ENCODE measurements at regions not wholly inside any gene's neighbourhood (a gene's known extent, or its start where the extent isn't known, plus 50 kb on each side); places are given as distances from the start of the nearest gene placed in this dataset.

- Histone ChIP-seq H3K79me2 (ENCODE audit: insufficient read depth, low read length) (no peaks in the 10 kb centered on the region), H3K36me3 (replicated peaks in 1 of 2; ENCODE audit: control insufficient read depth in 1 of 2, insufficient read depth in 2 of 2, low read length in 2 of 2) (no peaks in the 10 kb centered on the region), H3K4me3 (replicated peaks in 1 of 3; ENCODE audit: low read depth in 2 of 3, low read length in 3 of 3) (no peak overlapping the region), H3K9ac (ENCODE audit: insufficient read depth, low read length, poor library complexity, severe bottlenecking) (no peak overlapping the region), H3K4me1 (ENCODE audit: control insufficient read depth in 1 of 2, insufficient read depth in 2 of 2, low read length in 2 of 2) (peaks cover 13 to 14% of the 10 kb centered on the region in 2 donors), H3K27ac (ENCODE audit: low read depth in 1 of 2, low read length in 2 of 2) (no peak overlapping the region), H3K9me3 (replicated peaks in 1 of 2; ENCODE audit: control insufficient read depth in 1 of 2, insufficient read depth in 1 of 2, low read length in 2 of 2) (no peaks in the 10 kb centered on the region), H3K4me2 (replicated peaks; ENCODE audit: extremely low read depth, low read length, poor library complexity, severe bottlenecking) (no peak overlapping the region), H2AFZ (ENCODE audit: insufficient read depth, low read depth, low read length, poor library complexity, severe bottlenecking) (no peak overlapping the region), H4K20me1 (ENCODE audit: insufficient read depth, low read length) (no peaks in the 10 kb centered on the region), H3K27me3 (ENCODE audit: control insufficient read depth in 2 of 2, insufficient read depth in 2 of 2, low read length in 2 of 2) (no peaks in the 10 kb centered on the region)
- no peak overlapping the region for H3K27ac Mint-ChIP-seq
- H3K4me1 Mint-ChIP-seq, result peaks cover 27% of the 10 kb centered on the region
- peaks cover 0 to 9% (median 2%) of the 10 kb centered on the region in 3 donors for H3K27me3 Mint-ChIP-seq (ENCODE audit: low read depth in 3 of 3)
- DNase-seq, result no peak
- 100% methylated on average over 1 of the region's 2 CpGs for WGBS (ENCODE audit: insufficient coverage)
- no peak overlapping the region for H3K4me3 Mint-ChIP-seq
- no peak for TF ChIP-seq CTCF (IDR thresholded peaks at IDR 0.05)
- no peaks in the 10 kb centered on the region for H3K9me3 Mint-ChIP-seq
- intact Hi-C loops (cut with micrococcal nuclease), result no loop called here
- no peaks in the 10 kb centered on the region for H3K36me3 Mint-ChIP-seq
Measured at GRCh38 chr2:7348761-7349160, 431.5 kb downstream of the RNF144A start.

GRCh38 chr2:7352191-7352590 lies 435.0 kb downstream of the RNF144A start:
- H3K9me3 ChIP-seq (replicated peaks in 1 of 2; ENCODE audit: control insufficient read depth in 1 of 2, insufficient read depth in 1 of 2, low read length in 2 of 2), result no peaks in the 10 kb centered on the region
- no peak overlapping the region for H3K9ac ChIP-seq (ENCODE audit: insufficient read depth, low read length, poor library complexity, severe bottlenecking)
- Mint-ChIP-seq H3K27ac (no peak overlapping the region), H3K36me3 (no peaks in the 10 kb centered on the region), H3K4me1 (peaks cover 11% of the 10 kb centered on the region), H3K4me3 (no peak overlapping the region), H3K27me3 (ENCODE audit: low read depth in 3 of 3) (peaks cover 2 to 6% (median 2%) of the 10 kb centered on the region in 3 donors), H3K9me3 (peaks cover 0 to 3% (median 0%) of the 10 kb centered on the region in 7 donors)
- H2AFZ ChIP-seq (ENCODE audit: insufficient read depth, low read depth, low read length, poor library complexity, severe bottlenecking), result no peak overlapping the region
- no peaks in the 10 kb centered on the region for H3K36me3 ChIP-seq (replicated peaks in 1 of 2; ENCODE audit: control insufficient read depth in 1 of 2, insufficient read depth in 2 of 2, low read length in 2 of 2)
- no peaks in the 10 kb centered on the region for H4K20me1 ChIP-seq (ENCODE audit: insufficient read depth, low read length)
- H3K4me2 ChIP-seq (replicated peaks; ENCODE audit: extremely low read depth, low read length, poor library complexity, severe bottlenecking), result no peak overlapping the region
- peaks cover 5 to 7% of the 10 kb centered on the region in 2 donors for H3K4me1 ChIP-seq (ENCODE audit: control insufficient read depth in 1 of 2, insufficient read depth in 2 of 2, low read length in 2 of 2)
- intact Hi-C loops (cut with micrococcal nuclease), result no loop called here
- TF ChIP-seq CTCF (IDR thresholded peaks at IDR 0.05), result no peak
- WGBS (ENCODE audit: insufficient coverage), result 91% methylated on average over 4 of the region's 5 CpGs
- H3K79me2 ChIP-seq (ENCODE audit: insufficient read depth, low read length), result no peaks in the 10 kb centered on the region
- no peak overlapping the region for H3K27ac ChIP-seq (ENCODE audit: low read depth in 1 of 2, low read length in 2 of 2)
- no peaks in the 10 kb centered on the region for H3K27me3 ChIP-seq (ENCODE audit: control insufficient read depth in 2 of 2, insufficient read depth in 2 of 2, low read length in 2 of 2)
- DNase-seq, result no peak
- H3K4me3 ChIP-seq (replicated peaks in 1 of 3; ENCODE audit: low read depth in 2 of 3, low read length in 3 of 3), result no peak overlapping the region

Measured in CD14-positive monocyte (primary cell).